HEK293T (cell line): ENCODE measurements at regions not wholly inside any gene's neighbourhood (a gene's known extent, or its start where the extent isn't known, plus 50 kb on each side); places are given as distances from the start of the nearest gene placed in this dataset.

Source experiments
- ARNT ChIP-seq: fragments of 450-650 bp; IDR thresholded peaks from 2 replicates; pipeline ENCODE4 v1.6.1; 2017; ENCODE audit warnings: mild to moderate bottlenecking
- ELF4 ChIP-seq: fragments of 450-650 bp; IDR thresholded peaks from 2 replicates; pipeline ENCODE4 v1.6.1; 2017; ENCODE audit warnings: antibody characterized with exemption
- SP1 ChIP-seq: fragments of 450-650 bp; IDR thresholded peaks from 2 replicates; pipeline ENCODE4 v1.6.1; 2017
- TARDBP ChIP-seq: fragments of 450-650 bp; IDR thresholded peaks from 2 replicates; pipeline ENCODE4 v1.6.1; 2016
- ZNF384 ChIP-seq: fragments of 450-650 bp; IDR thresholded peaks from 2 replicates; pipeline ENCODE4 v1.6.1; 2016

GRCh38 chr6:106730718-106731117 lies 101.3 kb downstream of the QRSL1 start:
- TF ChIP-seq SP1, result no peak
- TF ChIP-seq TARDBP, result no peak
- no peak for TF ChIP-seq ZNF384
- no peak for TF ChIP-seq ELF4
- TF ChIP-seq ARNT, result no peak
